ENCODE measurements at regions not wholly inside any gene's neighbourhood (a gene's known extent, or its start where the extent isn't known, plus 50 kb on each side); places are given as distances from the start of the nearest gene placed in this dataset.

DNA sequence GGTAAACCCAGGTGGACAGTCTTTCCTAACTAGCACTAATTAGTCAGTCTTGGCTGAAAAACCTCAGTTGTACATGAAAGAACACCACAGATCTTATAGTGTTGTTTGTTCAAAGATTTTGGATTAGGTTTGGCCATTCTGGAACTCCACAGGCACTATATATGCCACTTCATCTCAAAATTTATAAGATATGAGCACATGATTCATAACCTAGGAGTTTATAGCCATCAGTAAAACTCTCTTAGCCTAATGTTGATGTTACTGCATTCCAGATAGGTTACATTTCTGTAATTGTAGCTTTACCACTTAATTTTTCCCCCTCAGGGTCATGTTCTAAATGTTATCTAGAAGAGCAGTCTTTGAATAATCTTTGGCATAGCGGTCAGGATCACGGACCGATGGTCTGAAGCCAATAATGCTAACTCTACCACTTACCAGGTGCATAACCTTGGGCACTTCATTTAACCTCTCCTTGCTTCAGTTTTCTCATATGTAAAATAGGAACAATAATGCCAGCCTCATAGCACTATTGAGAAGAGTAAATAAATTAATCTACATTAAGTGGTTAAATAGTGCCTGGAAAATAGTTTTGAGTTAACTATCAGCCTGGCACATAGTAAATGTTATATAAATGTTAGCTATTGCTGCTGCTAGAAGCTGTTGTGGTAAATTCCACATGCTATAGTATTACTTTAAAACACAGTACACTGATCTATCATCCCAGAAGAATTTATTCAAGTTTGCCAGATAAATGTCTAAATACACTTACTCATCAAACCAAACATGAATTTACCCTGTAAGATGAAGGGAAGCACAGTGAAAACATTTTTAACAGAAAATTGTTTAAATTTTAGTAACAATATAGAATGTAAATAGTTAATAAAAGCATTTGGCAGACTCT is 743.9 kb downstream of the NR2F1-AS1 start:
- TF ChIP-seq SPI1 (IDR thresholded peaks at IDR 0.05; ENCODE audit: borderline replicate concordance, insufficient read depth, low read depth, low read length) (no peak), CTCF (IDR thresholded peaks at IDR 0.05 in 2 of 3, conservative IDR thresholded peaks at IDR 0.05 in 1 of 3; ENCODE audit: control insufficient read depth in 2 of 3, extremely low read depth in 1 of 3, insufficient read depth in 1 of 3, low read depth in 3 of 3, low read length in 3 of 3) (no peak), MYC (IDR thresholded peaks at IDR 0.05; ENCODE audit: insufficient read depth, insufficient read length, insufficient replicate concordance, low read length, severe bottlenecking) (no peak), SREBF1 (IDR thresholded peaks at IDR 0.05; ENCODE audit: low read length) (no peak), IRF3 (IDR thresholded peaks at IDR 0.05) (no peak), NFYB (IDR thresholded peaks at IDR 0.05; ENCODE audit: insufficient read depth, low read depth, low read length) (no peak), POLR2AphosphoS5 (IDR thresholded peaks at IDR 0.05; ENCODE audit: low read length) (no peak), ETV6 (conservative IDR thresholded peaks at IDR 0.05 in 1 of 2, IDR thresholded peaks at IDR 0.05 in 1 of 2; ENCODE audit: borderline replicate concordance in 1 of 2, low read depth in 1 of 2) (no peak), JUND (IDR thresholded peaks at IDR 0.05; ENCODE audit: low read depth, low read length) (no peak)
- TF ChIP-seq, protein P1, sequence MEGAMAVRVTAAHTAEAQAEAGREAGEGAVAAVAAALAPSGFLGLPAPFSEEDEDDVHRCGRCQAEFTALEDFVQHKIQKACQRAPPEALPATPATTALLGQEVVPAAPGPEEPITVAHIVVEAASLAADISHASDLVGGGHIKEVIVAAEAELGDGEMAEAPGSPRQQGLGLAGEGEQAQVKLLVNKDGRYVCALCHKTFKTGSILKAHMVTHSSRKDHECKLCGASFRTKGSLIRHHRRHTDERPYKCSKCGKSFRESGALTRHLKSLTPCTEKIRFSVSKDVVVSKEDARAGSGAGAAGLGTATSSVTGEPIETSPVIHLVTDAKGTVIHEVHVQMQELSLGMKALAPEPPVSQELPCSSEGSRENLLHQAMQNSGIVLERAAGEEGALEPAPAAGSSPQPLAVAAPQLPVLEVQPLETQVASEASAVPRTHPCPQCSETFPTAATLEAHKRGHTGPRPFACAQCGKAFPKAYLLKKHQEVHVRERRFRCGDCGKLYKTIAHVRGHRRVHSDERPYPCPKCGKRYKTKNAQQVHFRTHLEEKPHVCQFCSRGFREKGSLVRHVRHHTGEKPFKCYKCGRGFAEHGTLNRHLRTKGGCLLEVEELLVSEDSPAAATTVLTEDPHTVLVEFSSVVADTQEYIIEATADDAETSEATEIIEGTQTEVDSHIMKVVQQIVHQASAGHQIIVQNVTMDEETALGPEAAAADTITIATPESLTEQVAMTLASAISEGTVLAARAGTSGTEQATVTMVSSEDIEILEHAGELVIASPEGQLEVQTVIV (IDR thresholded peaks at IDR 0.05; ENCODE audit: borderline replicate concordance, partially characterized antibody), result no peak
- TF ChIP-seq, protein P2, sequence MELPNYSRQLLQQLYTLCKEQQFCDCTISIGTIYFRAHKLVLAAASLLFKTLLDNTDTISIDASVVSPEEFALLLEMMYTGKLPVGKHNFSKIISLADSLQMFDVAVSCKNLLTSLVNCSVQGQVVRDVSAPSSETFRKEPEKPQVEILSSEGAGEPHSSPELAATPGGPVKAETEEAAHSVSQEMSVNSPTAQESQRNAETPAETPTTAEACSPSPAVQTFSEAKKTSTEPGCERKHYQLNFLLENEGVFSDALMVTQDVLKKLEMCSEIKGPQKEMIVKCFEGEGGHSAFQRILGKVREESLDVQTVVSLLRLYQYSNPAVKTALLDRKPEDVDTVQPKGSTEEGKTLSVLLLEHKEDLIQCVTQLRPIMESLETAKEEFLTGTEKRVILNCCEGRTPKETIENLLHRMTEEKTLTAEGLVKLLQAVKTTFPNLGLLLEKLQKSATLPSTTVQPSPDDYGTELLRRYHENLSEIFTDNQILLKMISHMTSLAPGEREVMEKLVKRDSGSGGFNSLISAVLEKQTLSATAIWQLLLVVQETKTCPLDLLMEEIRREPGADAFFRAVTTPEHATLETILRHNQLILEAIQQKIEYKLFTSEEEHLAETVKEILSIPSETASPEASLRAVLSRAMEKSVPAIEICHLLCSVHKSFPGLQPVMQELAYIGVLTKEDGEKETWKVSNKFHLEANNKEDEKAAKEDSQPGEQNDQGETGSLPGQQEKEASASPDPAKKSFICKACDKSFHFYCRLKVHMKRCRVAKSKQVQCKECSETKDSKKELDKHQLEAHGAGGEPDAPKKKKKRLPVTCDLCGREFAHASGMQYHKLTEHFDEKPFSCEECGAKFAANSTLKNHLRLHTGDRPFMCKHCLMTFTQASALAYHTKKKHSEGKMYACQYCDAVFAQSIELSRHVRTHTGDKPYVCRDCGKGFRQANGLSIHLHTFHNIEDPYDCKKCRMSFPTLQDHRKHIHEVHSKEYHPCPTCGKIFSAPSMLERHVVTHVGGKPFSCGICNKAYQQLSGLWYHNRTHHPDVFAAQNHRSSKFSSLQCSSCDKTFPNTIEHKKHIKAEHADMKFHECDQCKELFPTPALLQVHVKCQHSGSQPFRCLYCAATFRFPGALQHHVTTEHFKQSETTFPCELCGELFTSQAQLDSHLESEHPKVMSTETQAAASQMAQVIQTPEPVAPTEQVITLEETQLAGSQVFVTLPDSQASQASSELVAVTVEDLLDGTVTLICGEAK (IDR thresholded peaks at IDR 0.05; ENCODE audit: borderline replicate concordance), result no peak

All from GM12878 (cell line).